Left lobe of liver (tissue), 2 donors: ENCODE measurements at regions not wholly inside any gene's neighbourhood (a gene's known extent, or its start where the extent isn't known, plus 50 kb on each side); places are given as distances from the start of the nearest gene placed in this dataset.

Experiments
- ATAC-seq: fragments of 200-7000 bp; cut with Tn5 transposase; one replicate; pipeline ENCODE4 v1.9.1; 2020; ENCODE audit warnings: mild to moderate bottlenecking, moderate library complexity
- DNase-seq: peaks from one replicate; pipeline ENCODE4 v3.0.0-alpha.2; 2020; ENCODE audit warnings: low spot score
- donor health status: DM: no; HTN: no; CAD: no; lungs with moderate emphysema.
- donor health status: DM: no; HTN: yes; CAD: no.

DNA sequence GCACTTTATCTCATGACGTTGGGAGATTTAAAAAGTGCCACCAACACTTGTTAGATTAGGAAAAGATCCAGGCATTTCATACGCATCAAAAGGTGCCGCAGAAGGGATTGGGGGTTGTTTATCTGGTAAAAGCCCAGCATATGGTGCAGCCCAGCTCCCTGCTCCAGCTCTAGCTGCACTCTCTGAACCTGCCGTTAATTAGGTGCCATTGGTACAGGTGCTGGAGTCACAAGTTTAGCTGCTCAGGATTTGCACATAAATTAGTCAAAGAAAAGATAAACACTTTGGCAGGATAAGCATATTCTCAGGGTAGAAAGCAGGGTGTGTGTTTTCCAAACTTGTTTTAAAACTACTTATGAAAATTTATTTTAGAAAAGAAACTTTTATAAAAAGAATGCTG, 932.6 kb upstream of the TMEM132C start:
- DNase-seq, result no peak
- no peak for ATAC-seq

DNA sequence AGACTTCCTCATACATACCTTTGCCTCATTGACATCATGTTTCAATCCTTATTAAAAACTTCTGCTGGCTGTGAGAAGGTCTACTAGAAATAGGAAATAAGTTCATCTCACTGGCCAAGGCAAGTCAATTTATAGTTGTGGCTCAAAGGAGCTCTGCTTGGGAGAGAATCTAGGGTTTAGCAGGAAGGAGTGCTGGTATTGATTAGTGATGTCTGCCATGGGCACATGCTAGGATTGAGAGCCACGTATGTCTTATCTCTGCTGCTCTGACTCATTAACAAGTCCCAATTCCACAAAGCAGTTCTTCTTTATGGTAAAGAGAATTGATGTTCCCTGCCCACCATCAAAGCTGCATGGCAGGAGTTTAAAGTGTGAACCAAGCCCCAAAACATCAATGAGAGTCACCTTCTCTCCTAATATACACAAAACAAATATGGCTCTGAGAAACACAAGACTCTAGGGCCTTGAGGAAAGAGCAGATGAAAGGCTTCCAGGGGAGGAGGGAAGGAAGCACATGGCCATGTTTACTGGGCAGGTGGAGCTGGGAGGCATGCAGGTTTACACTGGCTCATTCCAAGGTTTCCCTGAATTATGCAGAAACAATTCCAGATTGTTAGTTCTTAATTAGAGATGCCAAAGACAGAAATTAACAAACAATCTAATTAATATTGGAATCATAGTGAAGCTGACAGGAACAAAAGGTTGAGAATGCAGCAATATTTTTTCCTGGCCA, 931.9 kb upstream of the TMEM132C start:
- no peak for DNase-seq
- ATAC-seq, result no peak

DNA sequence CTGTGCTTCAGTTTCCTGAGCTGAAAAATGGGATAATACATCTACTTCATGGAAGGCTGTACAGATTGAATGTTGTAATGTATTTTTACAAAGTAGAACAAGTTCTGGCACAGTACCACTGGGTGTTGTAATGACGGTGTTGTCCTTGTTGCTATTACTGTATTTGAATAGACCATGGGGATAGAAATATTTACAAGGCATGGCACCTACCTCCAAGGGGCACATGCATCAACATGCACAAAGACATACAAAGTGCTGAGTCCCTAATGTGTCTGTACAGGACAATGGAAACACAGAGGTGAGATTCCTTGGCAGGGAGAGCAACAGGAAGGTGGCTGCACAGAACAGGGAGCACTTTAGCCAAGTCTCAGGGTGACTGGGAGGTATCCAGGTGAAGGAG, 930.6 kb upstream of the TMEM132C start:
- DNase-seq (no peak), ATAC-seq (no peak)

DNA sequence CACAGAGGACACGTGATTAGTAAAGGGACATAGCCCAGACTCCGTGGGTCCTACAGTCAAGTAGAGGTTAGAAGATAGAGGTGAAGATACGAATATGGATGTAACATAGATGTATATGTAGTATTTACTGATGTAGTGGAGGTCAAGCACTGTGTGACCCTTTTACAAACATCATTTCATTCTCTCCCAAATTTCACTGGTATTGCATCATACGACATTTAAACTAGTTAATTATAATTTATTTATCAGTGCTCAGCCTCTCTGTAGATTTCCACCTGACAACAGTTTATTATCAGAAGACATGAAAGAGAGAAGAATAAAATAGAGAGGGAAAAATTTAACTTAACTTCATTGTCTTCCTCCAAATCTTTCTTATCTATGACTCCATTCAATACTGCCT, 927.9 kb upstream of the TMEM132C start:
- ATAC-seq, result no peak
- no peak for DNase-seq

DNA sequence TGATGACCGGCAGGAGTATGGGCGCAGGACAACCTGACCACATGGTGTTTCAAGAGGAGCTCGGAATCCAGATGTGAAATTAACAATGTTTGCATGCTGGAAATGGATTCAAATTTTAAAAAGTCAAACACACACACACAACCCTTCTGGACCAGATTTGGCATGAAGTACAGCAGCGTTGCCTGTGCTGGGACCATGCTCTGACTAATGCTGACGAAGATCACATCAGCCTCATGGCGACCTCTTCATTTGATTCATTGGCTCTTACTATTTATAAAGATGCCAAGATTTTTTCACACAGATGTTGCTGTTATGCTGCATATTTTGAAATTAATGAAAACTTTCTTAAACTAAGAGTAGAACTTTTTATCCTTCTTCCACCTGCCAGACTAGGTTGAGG, 926.6 kb upstream of the TMEM132C start:
- DNase-seq (no peak), ATAC-seq (no peak)

DNA sequence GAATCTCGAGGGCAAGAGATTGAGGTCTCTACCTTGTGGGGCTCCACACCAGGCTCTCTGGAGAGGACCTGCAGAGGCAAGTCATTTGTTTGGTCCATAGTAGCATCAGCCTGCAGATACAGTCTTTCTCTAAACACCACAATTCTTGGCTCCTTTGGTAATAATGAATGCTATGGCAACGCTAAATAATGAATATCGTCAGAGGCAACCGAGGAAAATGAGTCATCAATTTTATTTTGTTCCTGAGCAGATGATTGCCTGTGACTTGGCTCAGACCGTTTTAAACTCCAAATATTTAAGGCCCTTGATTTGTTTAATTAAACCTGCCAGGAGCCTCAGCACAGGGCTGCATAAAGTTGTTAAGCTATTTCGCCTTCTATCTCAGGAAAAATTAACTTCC, 924.1 kb upstream of the TMEM132C start:
- DNase-seq (no peak), ATAC-seq (no peak)

DNA sequence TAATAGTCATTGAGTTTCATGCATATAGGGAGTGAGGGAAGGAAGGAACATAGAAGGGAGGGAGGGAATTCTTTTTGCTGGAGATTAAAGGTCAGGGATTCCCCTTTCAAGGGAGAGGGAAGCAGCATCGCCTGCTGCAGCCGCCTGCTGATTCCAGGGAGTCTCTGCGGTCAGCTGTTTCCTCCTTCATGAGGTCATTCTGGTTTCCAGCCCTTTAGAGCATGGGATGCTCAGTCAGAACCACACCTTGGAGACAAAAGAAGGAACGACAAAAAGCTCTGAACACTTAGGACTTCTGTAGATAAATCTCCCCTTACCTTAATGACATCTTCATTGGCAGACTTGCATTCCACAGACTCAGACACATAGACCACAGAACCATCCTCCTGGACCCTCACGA, 923.0 kb upstream of the TMEM132C start:
- DNase-seq (no peak), ATAC-seq (no peak)

DNA sequence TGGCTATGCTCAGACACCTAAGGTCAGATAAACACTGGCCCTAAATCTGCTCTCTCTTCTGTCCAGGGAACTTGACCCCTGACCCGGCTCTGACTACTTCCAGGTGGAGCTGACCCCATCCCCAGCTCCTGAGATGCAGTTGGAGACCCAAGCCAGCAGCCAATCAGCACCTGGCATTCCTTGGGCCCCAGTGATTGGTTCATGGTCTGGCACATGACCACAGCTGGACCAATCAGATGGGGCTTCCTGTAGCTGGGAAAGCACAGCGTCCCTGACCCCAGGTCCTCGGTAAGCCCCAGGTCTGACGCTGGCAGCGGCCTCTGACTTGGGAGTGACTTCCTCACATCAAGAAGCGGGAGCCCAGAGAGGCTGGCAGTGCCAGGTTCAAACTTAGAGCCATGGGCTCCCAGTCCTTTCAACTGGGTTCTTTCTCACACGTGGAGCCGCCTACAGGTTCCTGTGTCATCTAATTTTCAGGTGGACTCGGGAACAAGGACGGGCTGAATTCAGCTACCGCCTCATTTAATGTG, 915.4 kb upstream of the TMEM132C start:
- no peak for DNase-seq
- no peak for ATAC-seq

DNA sequence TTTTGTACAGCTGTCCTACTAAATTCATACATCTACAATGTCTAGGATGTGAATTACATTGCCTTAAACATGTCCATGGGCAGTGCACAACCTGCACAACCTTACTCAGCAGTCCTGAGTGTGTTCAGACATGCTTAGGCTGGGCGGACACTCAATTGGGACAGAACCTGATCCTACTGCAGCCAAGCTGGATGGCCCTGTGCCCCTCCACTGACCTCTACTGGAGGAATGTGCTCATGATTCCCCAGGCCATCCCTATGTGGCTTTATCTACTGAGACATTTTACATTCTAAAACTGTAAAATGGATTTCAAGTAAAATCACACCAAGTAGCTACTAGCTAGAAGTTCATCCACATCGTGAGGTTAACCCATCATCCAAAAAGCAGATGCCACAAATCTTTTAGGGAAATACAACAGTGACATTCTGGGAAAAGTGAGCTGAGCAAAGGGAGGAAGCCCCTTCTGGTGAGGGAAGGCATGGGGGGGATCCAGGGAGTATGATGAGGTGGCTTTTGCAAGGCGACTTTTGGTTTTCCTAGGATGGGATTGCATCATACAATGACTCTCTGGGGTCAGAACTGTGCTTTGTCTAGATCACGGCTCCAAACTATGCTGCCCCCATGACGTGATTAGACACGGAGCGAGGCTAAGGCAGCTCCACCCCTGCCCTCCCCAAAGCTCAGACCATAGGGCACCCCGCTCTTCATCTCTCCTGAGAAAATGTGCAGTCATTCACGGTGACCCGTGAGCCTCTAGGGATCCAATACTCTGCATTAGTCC, 911.7 kb upstream of the TMEM132C start:
- peak; percentile 91 for ATAC-seq
- no peak for DNase-seq

DNA sequence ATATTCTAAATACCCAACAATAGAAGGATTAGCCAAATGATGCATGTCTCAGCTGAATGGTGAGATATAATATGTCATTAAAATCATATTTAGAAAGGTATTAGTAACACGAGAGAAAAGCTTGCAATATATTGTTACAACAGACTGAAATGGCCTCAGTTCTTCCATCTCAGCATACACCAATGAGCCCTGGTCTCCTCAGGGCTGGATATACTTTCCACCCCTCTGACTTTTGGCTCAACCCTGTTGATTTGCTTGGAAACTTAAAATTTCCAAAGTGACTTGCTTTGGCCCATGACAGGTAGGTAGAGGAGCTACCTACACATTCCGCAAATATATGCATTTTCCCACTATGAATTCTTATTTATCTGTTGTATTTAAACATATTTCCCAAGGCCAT, 908.1 kb upstream of the TMEM132C start:
- ATAC-seq (no peak), DNase-seq (no peak)

DNA sequence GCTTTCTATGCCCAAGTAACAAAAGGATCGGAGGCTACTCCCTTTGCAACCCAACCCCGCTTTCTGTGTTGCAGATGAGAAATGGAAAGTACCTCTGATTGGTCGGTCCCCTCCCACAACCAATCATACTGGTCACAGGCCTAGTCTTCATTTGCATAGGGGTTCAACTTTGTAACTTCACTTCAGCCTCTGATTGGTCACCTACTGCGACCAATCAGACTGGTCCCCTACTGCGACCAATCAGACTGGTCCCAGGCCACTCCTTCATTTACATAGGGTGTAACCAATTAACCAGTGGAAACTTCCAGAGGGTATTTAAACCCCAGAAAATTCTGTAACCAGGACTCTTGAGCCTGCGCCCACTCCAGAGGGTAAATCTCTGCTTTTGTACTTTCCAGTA, 906.4 kb upstream of the TMEM132C start:
- DNase-seq, result no peak
- no peak for ATAC-seq

DNA sequence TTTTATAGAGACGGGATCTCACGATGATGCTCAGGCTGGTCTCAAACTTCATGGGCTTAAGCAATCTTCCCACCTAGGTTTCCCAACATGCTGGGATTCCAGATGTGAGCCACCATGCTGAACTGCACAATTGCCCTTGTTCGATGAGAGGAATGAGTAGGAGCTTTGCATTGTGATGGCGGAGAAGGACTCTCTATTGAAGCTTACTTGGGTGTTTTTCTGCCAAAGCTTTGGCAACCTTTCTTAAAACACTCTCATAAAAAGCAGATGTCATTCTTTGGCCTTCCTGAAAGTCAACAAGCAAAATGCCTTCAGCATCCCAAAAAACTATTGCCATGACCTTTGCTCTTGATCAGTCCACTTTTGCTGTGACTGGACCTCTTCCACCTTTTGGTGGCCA, 904.8 kb upstream of the TMEM132C start:
- DNase-seq (no peak), ATAC-seq (no peak)

DNA sequence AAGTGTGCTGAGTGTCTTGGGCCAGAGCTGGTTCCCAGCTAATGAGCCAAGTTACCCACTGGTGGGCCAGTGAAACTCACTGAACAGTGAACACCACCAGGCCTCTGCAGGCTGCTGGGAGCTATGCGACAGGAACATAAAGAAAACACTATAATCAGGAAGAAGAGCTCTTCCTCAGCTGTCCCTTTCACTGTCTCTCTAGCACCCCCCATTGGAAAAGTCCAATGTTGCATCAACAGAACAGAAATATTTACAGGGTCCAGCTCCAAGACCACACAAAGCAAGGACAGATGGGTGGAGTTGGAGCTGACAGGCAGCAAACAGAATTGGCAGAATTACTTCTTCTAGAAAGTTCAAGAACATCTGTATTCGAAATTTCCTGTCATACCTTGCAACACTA, 903.6 kb upstream of the TMEM132C start:
- no peak for DNase-seq
- no peak for ATAC-seq

DNA sequence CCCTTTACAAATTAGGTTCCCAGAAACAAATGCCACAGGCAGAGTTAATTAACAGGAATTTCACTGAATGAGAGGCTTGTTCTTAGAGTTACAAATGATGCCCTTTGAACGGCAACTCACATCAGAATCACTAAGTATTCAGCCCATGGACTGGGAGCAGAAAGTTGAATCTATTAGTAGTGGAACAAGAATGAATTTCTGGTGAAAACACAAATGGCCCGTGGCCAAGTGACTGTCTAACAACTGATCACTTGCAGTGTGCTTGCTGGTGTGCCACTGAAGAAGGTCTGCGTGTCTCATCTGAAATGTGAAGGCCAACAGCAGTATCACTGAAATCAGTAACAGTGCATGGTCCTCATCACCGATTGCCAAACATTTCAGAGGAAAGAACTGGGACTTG, 893.4 kb upstream of the TMEM132C start:
- DNase-seq (no peak), ATAC-seq (no peak)

DNA sequence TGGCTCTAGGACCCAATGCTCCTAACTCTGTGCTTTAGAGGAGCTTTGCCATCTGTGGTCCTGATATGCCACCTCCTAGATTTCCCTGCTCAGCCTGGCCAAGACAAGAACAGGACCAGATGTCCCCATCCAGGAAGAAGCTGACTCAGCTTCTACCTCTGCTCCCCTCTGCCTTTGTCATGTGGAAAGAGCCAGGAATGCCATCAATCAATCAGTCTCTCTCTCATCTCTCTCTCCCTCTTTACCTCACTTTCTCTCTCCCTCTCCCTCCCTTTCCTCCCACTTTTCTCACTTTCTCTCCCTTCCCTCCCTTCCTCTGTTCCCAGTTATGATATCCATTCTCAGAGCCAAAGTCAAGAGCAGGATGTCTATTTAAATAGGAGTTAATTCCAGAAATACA, 892.5 kb upstream of the TMEM132C start:
- DNase-seq, result no peak
- no peak for ATAC-seq

DNA sequence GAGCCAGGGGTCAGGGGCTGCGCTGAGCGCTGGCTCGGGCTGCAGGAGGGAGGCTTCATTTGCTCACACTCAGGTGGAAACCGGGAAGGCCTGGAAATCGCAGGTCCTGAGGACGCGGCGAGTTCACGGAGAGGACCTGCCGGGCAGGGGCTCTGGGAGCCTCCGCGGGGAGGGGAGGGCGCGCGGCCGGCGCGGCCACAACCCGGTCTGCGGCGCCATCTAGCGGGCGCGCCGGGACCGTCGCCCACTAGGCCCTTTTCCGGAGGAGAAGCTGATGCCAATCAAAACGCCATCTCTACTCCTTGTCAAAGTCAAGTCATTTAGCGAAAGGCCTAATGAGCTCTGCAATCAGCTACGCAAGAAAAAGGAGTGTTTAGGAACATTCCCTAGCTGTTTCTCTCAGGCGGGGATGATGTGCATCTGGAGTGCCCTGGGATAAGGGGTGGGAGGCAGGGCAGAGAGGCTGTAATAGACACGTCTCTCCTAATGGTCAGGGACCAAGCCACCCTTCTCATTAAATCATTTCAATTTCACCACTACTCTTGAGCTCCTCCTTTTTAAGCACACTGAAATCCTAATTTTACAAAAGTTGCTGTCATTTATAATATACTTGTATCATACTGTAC, 885.8 kb upstream of the TMEM132C start:
- DNase-seq (no peak), ATAC-seq (peak; percentile 93)

DNA sequence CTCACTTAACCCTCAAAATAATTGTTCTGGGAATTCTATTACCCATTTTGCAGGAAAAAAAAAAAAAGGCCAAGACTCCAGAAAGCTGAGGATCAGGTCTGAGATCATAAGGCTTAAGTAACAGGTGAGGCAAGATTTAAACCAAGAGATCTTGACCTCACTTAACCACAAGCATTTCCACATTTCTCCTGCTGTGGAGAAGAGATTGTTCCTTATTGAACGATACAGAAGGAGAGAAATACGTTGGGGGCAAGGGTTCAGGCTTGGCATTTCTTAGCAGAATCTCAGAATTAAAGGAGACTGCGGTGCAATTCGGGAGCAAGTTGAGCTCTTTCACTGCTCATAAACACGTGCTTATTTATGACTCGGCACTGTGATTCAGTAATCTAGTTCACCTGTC, 885.3 kb upstream of the TMEM132C start:
- DNase-seq (no peak), ATAC-seq (no peak)

DNA sequence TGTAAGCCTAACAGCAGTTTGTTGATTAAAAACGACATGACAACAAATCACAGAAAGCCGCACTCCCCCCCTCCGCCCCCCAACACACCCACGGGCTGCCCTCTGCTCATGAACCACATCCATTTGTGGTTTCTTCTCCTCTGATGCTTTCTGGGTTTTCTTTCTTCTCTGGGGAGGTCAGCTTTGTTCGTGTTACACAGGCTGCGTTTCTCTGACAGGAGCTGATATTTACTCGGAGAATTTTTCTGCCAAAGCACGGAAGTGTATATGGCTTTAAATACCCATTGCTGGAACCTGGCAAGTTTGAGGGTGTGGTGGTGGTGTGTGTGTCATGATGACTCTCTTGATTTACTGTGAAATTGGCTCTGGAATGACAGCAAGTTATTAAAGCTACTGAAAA, 883.7 kb upstream of the TMEM132C start:
- DNase-seq (no peak), ATAC-seq (no peak)

DNA sequence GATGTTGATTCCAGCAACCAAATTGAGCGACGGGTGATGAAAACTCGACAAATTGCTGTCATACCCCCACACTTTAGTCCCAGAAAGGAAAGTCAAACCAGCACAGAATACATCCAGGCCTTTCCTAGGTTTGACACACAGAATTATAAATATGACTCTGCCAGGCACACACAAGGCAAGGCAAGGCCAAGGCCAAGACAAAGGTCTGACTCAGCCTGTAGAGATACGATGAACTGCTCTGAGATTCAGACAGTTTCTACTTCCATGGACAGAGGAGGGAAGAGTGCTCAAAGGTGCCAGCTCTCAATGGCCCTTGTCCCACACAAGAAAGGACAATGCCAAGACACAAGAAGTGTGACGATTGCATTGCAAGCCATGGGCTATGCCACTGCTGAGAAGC, 880.2 kb upstream of the TMEM132C start:
- ATAC-seq (no peak), DNase-seq (no peak)

DNA sequence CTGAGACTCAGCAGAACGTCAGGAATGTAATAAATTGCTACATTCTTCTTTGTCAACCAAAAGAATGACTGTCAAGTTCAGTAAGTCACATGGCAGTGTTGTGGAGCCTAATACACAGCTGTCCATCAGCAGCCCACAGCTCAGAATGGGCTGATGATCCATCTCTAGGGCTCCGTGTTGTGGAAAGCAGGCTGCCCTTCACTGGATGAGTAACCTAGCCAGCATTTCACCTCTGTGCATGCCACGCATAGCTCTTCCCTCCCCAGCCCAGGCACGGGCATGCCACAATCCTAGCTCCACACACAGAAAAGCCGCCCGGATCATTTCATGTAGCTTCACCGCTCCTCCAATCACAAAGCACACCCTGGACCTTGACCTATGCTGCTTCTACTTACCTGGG, 878.0 kb upstream of the TMEM132C start:
- no peak for DNase-seq
- ATAC-seq, result no peak

DNA sequence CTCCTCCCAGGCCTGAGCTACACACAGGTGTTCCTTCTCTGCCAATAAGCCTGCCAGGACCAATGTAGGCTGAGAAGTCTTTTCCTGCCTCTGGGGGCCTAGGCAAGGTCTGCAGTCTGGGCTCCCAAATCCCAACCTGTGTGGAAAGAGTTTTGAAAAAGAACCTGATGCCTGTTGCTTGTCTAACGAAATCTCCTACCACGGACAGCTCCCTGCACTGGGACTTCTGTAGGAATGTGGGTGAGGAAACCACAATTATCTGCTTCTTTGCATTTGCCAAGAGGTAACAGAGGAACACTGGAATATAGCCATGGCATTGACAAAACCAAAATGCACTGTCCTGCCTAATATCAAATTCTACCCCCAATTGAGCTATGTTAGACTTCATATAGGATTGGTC, 877.0 kb upstream of the TMEM132C start:
- no peak for ATAC-seq
- no peak for DNase-seq

DNA sequence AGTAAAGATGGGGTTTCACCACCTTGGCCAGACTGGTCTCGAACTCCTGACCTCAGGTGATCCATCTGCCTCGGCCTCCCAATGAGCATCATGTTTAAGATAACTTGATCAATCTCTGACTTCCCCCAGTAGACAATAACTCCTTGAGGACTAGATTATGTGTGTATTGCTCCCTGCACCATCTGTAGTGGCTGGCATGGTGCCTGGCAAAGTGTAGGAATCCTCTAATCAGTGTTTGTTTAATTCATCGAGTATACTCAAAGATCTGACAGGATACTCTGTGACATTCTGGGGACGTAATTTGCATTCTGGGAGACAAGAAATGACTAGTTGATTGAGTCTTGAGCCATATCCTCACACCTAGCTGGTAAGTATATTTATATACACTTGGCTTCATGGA, 873.5 kb upstream of the TMEM132C start:
- DNase-seq (no peak), ATAC-seq (no peak)
